Hepatocyte (in vitro differentiated cells): ENCODE measurements at regions not wholly inside any gene's neighbourhood (a gene's known extent, or its start where the extent isn't known, plus 50 kb on each side); places are given as distances from the start of the nearest gene placed in this dataset.

Source experiments
- DNase-seq: peaks from one replicate; pipeline ENCODE4 v3.0.0-alpha.2; 2016; ENCODE audit warnings: low spot score
- H2AFZ ChIP-seq: fragments of 200-600 bp; sonication (generic); 2 replicates; pipeline ENCODE4 v1.6.0; 2016; ENCODE audit warnings: antibody characterized with exemption, mild to moderate bottlenecking
- H3K27ac ChIP-seq: fragments of 200-600 bp; sonication (generic); 2 replicates; pipeline ENCODE4 v1.5.1; 2016; ENCODE audit warnings: mild to moderate bottlenecking
- H3K27me3 ChIP-seq: fragments of 200-600 bp; sonication (generic); 2 replicates; pipeline ENCODE4 v1.6.1; 2016
- H3K36me3 ChIP-seq: fragments of 200-600 bp; sonication (generic); replicated peaks from 2 replicates; pipeline ENCODE4 v1.5.1; 2016; ENCODE audit warnings: low read depth; ENCODE audit not compliant: insufficient read depth
- H3K4me1 ChIP-seq: fragments of 200-600 bp; sonication (generic); 2 replicates; pipeline ENCODE4 v1.5.1; 2016; ENCODE audit warnings: mild to moderate bottlenecking, moderate library complexity; ENCODE audit not compliant: insufficient read depth
- H3K4me2 ChIP-seq: fragments of 200-600 bp; sonication (generic); 2 replicates; pipeline ENCODE4 v1.6.0; 2016
- H3K4me3 ChIP-seq: fragments of 200-600 bp; sonication (generic); 2 replicates; pipeline ENCODE4 v1.5.1; 2016; ENCODE audit warnings: mild to moderate bottlenecking
- H3K79me2 ChIP-seq: fragments of 200-600 bp; sonication (generic); 2 replicates; pipeline ENCODE4 v1.6.0; 2017; ENCODE audit warnings: mild to moderate bottlenecking
- H3K9me2 ChIP-seq: fragments of 200-600 bp; sonication (generic); replicated peaks from 2 replicates; pipeline ENCODE4 v1.6.0; 2017; ENCODE audit warnings: mild to moderate bottlenecking; ENCODE audit not compliant: insufficient read depth
- H3K9me3 ChIP-seq: fragments of 200-600 bp; sonication (generic); 2 replicates; pipeline ENCODE4 v1.5.1; 2016; ENCODE audit warnings: low read depth, mild to moderate bottlenecking
- H4K20me1 ChIP-seq: fragments of 200-600 bp; sonication (generic); 2 replicates; pipeline ENCODE4 v1.6.0; 2016; ENCODE audit warnings: mild to moderate bottlenecking; ENCODE audit not compliant: insufficient read depth, poor library complexity, severe bottlenecking
- EZH2 ChIP-seq: fragments of 200-600 bp; sonication (generic); IDR thresholded peaks from 2 replicates; pipeline ENCODE4 v1.6.1; 2016; ENCODE audit warnings: antibody characterized with exemption, mild to moderate bottlenecking, borderline replicate concordance
- EZH2phosphoT487 ChIP-seq: fragments of 200-600 bp; sonication (generic); IDR thresholded peaks from one replicate; pipeline ENCODE4 v1.6.1; 2018; ENCODE audit warnings: antibody characterized with exemption, mild to moderate bottlenecking, low read depth, moderate library complexity; ENCODE audit not compliant: unreplicated experiment, severe bottlenecking
- WGBS: methylation state at CpG from one replicate; pipeline ENCODE4 v1.1.6; 2016; ENCODE audit warnings: low lambda C conversion rate; ENCODE audit errors: missing lambda C conversion rate; 5-methylcytosine and 5-hydroxymethylcytosine counted together
- TF ChIP-seq, protein P1 (sequence below): fragments of 200-600 bp; sonication (generic); IDR thresholded peaks from 2 replicates; pipeline ENCODE4 v1.5.1; 2016; ENCODE audit warnings: antibody characterized with exemption, mild to moderate bottlenecking; ENCODE audit not compliant: poor library complexity

DNA sequence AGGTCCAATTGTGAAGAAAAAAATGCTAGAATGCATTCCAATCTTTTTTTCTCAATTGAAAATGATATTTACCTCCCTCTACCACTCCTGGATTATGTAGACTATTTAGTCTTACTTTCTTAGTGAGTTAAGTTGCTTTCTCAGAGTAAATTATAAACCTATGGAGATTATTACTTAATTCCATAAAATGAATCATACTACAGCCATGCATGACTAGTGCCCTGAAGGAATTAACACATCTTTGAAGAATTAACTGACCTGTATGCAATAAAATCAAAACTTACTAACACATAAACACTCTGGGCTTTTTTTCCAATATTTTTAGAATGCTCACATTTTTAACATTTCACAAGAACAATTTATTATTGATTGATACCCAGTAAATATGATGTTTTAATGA, 379.4 kb upstream of the DACH1 start:
- TF ChIP-seq, protein P1, sequence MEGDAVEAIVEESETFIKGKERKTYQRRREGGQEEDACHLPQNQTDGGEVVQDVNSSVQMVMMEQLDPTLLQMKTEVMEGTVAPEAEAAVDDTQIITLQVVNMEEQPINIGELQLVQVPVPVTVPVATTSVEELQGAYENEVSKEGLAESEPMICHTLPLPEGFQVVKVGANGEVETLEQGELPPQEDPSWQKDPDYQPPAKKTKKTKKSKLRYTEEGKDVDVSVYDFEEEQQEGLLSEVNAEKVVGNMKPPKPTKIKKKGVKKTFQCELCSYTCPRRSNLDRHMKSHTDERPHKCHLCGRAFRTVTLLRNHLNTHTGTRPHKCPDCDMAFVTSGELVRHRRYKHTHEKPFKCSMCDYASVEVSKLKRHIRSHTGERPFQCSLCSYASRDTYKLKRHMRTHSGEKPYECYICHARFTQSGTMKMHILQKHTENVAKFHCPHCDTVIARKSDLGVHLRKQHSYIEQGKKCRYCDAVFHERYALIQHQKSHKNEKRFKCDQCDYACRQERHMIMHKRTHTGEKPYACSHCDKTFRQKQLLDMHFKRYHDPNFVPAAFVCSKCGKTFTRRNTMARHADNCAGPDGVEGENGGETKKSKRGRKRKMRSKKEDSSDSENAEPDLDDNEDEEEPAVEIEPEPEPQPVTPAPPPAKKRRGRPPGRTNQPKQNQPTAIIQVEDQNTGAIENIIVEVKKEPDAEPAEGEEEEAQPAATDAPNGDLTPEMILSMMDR, result no peak
- TF ChIP-seq EZH2 (no peak), EZH2phosphoT487 (no peak)
- no peaks in the 10 kb centered on the region for H3K9me2 ChIP-seq
- no peaks in the 10 kb centered on the region for H4K20me1 ChIP-seq
- H3K4me1 ChIP-seq, result no peaks in the 10 kb centered on the region
- no peaks in the 10 kb centered on the region for H3K27me3 ChIP-seq
- no peak overlapping the region for H2AFZ ChIP-seq
- no peaks in the 10 kb centered on the region for H3K79me2 ChIP-seq
- H3K4me3 ChIP-seq, result no peak overlapping the region
- H3K36me3 ChIP-seq, result no peaks in the 10 kb centered on the region
- H3K9me3 ChIP-seq, result no peaks in the 10 kb centered on the region
- DNase-seq, result no peak
- H3K4me2 ChIP-seq, result no peak overlapping the region
- H3K27ac ChIP-seq, result no peak overlapping the region

DNA sequence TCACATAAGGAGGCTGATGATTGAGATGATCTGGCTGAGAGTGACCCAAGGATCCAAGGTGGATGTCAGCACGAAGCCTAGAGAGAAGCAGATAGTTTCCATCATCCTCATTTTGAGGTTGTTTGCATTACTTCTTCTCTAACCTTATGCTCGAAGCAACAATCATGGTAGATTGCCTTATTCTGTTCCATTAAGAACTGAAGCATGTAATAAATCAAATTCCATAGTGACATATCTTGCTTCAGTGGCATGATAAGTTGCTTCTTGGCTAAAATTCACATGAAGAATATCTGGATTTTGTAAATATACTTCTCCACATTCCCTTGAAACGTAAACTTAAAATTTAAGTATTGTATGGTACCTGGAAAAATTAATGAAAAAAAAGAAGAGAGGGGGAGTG, 377.8 kb upstream of the DACH1 start:
- 81% methylated on average over 3 of the region's 3 CpGs for WGBS
- Histone ChIP-seq H3K9me3 (no peaks in the 10 kb centered on the region), H3K27me3 (no peaks in the 10 kb centered on the region), H3K4me3 (no peak overlapping the region), H4K20me1 (no peaks in the 10 kb centered on the region), H3K79me2 (no peaks in the 10 kb centered on the region), H3K36me3 (no peaks in the 10 kb centered on the region), H3K9me2 (no peaks in the 10 kb centered on the region), H2AFZ (no peak overlapping the region), H3K4me1 (no peaks in the 10 kb centered on the region), H3K27ac (no peak overlapping the region), H3K4me2 (no peak overlapping the region)
- no peak for DNase-seq
- TF ChIP-seq, protein P1, result no peak
- TF ChIP-seq EZH2phosphoT487 (no peak), EZH2 (no peak)

DNA sequence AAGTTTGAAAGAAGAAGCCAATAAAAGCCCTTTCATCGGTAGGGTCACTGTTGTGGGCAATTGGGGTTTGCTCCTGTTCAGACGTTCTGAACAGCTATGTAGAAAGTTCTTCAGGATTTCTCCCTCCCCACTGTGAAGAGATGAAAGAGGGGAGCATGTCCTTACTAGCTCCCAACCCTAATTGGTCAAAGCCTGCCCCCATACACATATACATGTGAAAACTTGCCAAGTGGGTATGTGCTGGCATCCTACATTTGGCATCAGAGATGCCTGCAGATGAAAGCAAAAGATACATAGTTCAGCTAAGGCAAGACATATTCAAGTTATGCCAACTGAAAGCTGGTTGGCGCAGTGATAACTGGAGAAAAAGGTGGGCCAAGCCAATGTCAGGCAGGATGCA, 363.1 kb upstream of the DACH1 start:
- H2AFZ ChIP-seq, result no peak overlapping the region
- no peak overlapping the region for H3K4me2 ChIP-seq

More for the DNA sequence above, 363.1 kb upstream of the DACH1 start:
- Histone ChIP-seq H3K79me2 (no peaks in the 10 kb centered on the region), H3K36me3 (no peaks in the 10 kb centered on the region), H3K9me3 (no peaks in the 10 kb centered on the region), H3K9me2 (no peaks in the 10 kb centered on the region), H4K20me1 (no peaks in the 10 kb centered on the region), H3K27ac (no peak overlapping the region), H3K4me1 (no peaks in the 10 kb centered on the region), H3K4me3 (no peak overlapping the region), H3K27me3 (no peaks in the 10 kb centered on the region)
- DNase-seq, result no peak
- TF ChIP-seq, protein P1, result no peak
- TF ChIP-seq EZH2phosphoT487 (no peak), EZH2 (no peak)
- WGBS, result 82% methylated on average over 3 of the region's 3 CpGs
